Skeletal muscle tissue (tissue), 3 donors: ENCODE measurements at regions not wholly inside any gene's neighbourhood (a gene's known extent, or its start where the extent isn't known, plus 50 kb on each side); places are given as distances from the start of the nearest gene placed in this dataset.

ENCODE experiments used
- H3K27ac ChIP-seq: one replicate; pipeline ENCODE4 v1.7.0; 2013; ENCODE audit warnings: mild to moderate bottlenecking, low read depth, low read length, inconsistent platforms
- H3K27me3 ChIP-seq, 3 donors: one replicate each; pipeline ENCODE4 v1.7.0; 2013; ENCODE audit warnings: low read length in 3 of 3; ENCODE audit not compliant: control insufficient read depth in 3 of 3, insufficient read depth in 3 of 3
- H3K36me3 ChIP-seq, 3 donors: one replicate each; pipeline ENCODE4 v1.7.0; 2013; ENCODE audit warnings: low read length in 3 of 3; ENCODE audit not compliant: control insufficient read depth in 3 of 3, insufficient read depth in 3 of 3
- H3K4me1 ChIP-seq, 3 donors: one replicate each; pipeline ENCODE4 v1.7.0; 2013; ENCODE audit warnings: low read length in 3 of 3, mild to moderate bottlenecking in 3 of 3; ENCODE audit not compliant: control insufficient read depth in 3 of 3, insufficient read depth in 3 of 3
- H3K4me3 ChIP-seq, 3 donors: one replicate each; pipeline ENCODE4 v1.7.0; 2013; ENCODE audit warnings: low read length in 3 of 3
- H3K9ac ChIP-seq, 3 donors: one replicate each; pipeline ENCODE4 v1.7.0; 2013; ENCODE audit warnings: low read length in 3 of 3, mild to moderate bottlenecking in 3 of 3, moderate library complexity in 2 of 3, low read depth in 1 of 3
- H3K9me3 ChIP-seq, 3 donors: one replicate each; pipeline ENCODE4 v1.7.0; 2013; ENCODE audit warnings: low read length in 3 of 3; ENCODE audit not compliant: control insufficient read depth in 3 of 3
- donor health status: Osteomylitis.

DNA sequence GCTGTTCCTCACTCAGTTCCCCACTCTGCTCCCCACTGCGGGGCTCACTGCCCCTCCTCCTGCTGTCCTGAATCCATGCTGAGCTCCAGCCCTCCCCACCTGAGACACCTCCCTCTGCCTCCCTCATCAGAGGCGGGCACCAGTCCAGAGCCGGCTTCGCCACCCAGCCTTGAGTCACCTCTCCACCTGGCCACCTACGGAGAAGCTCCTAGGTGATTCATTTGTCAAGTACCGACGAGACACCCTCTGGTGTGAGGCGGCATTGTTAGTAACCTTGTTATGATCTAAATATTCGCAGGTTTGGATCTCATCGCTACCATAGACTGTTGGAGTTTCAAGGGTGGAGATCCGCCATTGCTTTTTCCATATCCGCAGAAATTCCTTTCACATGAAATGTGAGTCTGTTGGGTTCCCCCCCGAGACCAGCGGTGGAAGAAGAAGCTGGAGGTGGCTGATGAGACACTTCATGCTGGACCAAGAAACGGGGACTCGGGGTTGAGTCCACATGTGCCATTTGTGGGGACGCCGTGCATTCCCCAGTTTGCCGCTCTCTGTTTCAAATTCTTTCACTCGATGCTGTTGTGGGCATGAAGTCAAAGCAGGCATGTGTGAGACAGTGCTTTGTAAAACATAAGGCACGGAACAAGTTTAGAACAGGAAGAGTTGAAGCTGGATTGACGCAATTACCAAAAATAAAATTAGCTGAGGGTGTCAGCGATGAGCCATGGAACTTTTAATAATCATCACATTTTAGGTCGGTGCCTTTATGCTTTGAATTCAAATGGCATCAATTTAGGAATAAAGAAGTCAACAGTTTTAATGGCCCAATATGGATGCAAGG is 259.8 kb upstream of the HDAC4 start:
- H3K27me3 ChIP-seq = peaks cover 3 to 19% (median 12%) of the 10 kb centered on the region in 3 donors

DNA sequence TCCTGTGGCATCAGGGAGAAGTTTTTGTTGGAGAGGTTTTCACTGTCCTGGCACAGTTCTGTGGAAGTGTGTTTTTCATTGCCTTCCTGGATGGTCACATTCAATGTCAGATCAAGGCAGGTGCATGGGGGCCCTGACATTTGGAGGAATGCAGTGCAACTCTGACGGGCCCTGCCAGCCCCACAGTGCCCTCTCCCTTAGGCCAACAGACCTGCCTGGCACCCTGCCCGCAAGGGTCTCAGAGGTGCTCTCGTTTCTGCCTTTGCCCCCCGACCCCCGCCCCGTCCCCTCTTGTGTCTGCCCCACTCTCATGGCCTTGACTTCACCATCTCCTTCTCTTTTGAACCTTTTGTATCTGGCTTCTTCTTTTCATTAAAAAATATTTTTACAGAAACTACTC is 257.2 kb upstream of the HDAC4 start:
- Histone ChIP-seq H3K27me3 (peaks cover 0 to 16% (median 12%) of the 10 kb centered on the region in 3 donors), H3K9ac (no peak overlapping the region), H3K27ac (no peak overlapping the region), H3K4me3 (no peak overlapping the region), H3K4me1 (no peaks in the 10 kb centered on the region), H3K36me3 (no peaks in the 10 kb centered on the region), H3K9me3 (no peaks in the 10 kb centered on the region)

More for the DNA sequence above, 259.8 kb upstream of the HDAC4 start:
- Histone ChIP-seq H3K4me3 (no peak overlapping the region), H3K36me3 (no peaks in the 10 kb centered on the region), H3K4me1 (no peaks in the 10 kb centered on the region), H3K27ac (no peak overlapping the region), H3K9me3 (no peaks in the 10 kb centered on the region), H3K9ac (no peak overlapping the region)

DNA sequence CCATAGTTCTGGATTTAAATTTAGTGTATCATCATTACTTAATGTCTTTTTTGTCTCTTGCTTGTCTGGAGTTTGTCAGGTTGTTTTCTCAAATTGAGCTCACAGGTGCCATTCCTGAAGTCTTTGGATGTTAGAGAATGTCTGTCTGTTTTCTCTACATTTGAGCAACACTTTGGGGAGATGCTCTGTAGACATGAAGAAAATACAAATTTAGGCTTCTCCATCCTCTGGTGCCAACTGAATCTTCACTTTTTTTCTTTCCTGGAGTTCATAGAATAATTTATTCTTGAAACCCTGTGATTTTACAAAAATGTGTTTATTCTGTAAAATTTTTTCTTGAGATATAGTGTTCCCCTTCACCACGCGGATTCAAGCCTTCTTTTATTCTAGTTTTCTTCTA is 256.4 kb upstream of the HDAC4 start:
- no peak overlapping the region for H3K4me3 ChIP-seq
- no peaks in the 10 kb centered on the region for H3K36me3 ChIP-seq
- H3K27ac ChIP-seq = no peak overlapping the region
- no peaks in the 10 kb centered on the region for H3K9me3 ChIP-seq
- H3K4me1 ChIP-seq = no peaks in the 10 kb centered on the region
- peaks cover 0 to 12% (median 9%) of the 10 kb centered on the region in 3 donors for H3K27me3 ChIP-seq
- no peak overlapping the region for H3K9ac ChIP-seq

DNA sequence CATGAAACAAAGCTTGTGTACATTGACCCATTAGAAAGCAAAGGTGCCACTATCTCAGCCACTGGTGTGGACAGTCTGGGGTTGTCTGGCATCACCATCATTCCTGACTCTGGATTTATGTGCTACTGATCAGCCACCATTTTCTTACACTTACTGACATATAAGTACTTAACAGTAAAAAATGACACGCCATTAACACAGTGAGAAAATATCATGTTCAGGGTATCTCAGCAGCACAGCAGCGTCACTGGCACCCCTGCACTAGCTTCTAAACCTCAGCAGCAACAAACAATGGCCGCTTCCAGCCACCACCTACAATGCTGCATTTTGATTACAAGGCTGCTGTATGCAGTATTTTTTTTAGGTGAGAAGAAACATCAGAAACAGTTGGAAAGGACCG is 253.4 kb upstream of the HDAC4 start:
- H3K36me3 ChIP-seq = no peaks in the 10 kb centered on the region
- H3K9me3 ChIP-seq = no peaks in the 10 kb centered on the region
- H3K9ac ChIP-seq = no peak overlapping the region
- H3K27ac ChIP-seq = no peak overlapping the region
- H3K4me3 ChIP-seq = no peak overlapping the region
- H3K4me1 ChIP-seq = no peaks in the 10 kb centered on the region
- peaks cover 0 to 1% (median 0%) of the 10 kb centered on the region in 3 donors for H3K27me3 ChIP-seq

DNA sequence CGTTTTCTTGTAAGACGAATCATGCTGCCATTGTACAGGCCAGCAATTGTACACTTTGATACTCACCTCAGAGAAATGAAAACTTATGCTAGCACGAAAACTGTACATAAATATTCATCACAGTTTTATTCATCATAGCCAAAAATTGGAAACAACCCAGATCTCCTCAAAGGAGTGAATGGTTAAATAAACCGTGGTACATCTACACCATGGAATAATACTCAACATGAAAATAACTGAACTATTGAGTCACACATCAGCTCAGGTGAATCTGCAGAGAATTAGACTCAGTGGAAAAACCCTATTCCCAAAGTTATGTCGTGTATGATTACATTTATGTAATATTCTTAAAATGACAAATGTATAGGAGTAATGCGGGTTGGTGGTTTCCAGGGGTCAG is 251.0 kb upstream of the HDAC4 start:
- no peak overlapping the region for H3K4me3 ChIP-seq
- H3K27ac ChIP-seq = no peak overlapping the region
- H3K36me3 ChIP-seq = no peaks in the 10 kb centered on the region
- H3K9ac ChIP-seq = no peak overlapping the region
- no peaks in the 10 kb centered on the region for H3K9me3 ChIP-seq
- H3K4me1 ChIP-seq = no peaks in the 10 kb centered on the region
- H3K27me3 ChIP-seq = peaks cover 0 to 3% (median 0%) of the 10 kb centered on the region in 3 donors

DNA sequence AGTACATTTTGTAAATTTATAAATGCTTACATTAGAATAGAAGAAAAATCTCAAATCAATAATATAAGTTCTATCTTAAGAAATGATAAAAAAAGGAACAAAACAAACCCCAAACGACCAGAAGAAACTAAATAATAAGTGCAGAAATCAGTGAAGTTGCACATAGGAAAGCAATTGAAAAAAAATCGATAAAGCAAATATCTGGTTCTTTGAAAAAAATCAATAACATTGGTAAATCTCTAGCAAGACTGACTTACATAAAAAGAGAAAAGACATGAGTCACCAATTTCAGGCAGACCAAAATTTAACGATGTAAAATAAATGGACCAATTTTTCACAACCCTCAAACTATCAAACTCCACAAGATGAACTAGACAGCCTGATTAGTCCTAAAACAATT is 249.9 kb upstream of the HDAC4 start:
- no peak overlapping the region for H3K27ac ChIP-seq
- no peak overlapping the region for H3K9ac ChIP-seq
- H3K9me3 ChIP-seq = no peaks in the 10 kb centered on the region
- H3K27me3 ChIP-seq = peaks cover 3 to 6% (median 5%) of the 10 kb centered on the region in 3 donors
- H3K4me1 ChIP-seq = no peaks in the 10 kb centered on the region
- no peak overlapping the region for H3K4me3 ChIP-seq
- no peaks in the 10 kb centered on the region for H3K36me3 ChIP-seq

DNA sequence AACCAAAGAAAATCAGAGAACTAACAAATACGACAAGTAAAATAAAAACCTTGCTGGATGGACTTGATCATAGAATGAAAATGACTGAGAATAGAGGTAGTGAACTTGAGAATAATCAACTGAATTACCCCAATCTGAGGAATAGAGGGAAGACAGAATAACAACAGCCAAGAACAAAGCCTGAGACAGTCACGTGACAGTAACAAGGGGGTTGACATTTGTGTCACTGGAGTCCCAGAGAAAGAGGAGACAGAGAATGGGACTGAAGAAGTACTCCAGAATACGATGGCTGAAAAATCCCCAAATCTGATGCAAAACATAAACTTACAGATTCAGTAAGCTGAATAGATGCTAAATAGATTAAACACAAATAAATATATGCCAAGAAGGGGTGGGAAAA is 248.5 kb upstream of the HDAC4 start:
- Histone ChIP-seq H3K27me3 (peaks cover 3 to 8% (median 5%) of the 10 kb centered on the region in 3 donors), H3K27ac (no peak overlapping the region), H3K4me3 (no peak overlapping the region), H3K4me1 (no peaks in the 10 kb centered on the region), H3K9me3 (no peaks in the 10 kb centered on the region), H3K9ac (no peak overlapping the region), H3K36me3 (no peaks in the 10 kb centered on the region)

DNA sequence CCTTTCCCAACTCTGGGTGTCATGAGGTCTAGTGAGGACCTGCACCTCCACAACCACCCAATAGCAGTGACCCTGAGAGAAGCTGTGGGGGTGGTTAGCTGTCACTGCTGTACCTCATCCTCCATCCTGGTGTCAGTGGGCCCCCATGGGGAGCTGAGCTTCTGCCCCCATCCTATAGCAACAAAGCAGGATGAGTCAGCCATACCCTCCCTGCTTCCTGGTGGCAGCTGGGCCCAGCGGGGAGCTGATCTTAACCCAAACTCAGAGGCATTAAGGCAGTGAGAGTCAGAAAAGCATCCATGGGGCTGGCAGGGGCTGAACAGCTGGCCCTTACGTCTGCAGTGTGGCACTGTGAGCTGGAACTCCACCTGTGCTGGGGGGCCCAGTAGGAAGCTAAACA is 247.8 kb upstream of the HDAC4 start:
- no peak overlapping the region for H3K4me3 ChIP-seq
- no peak overlapping the region for H3K9ac ChIP-seq
- no peaks in the 10 kb centered on the region for H3K4me1 ChIP-seq
- no peak overlapping the region for H3K27ac ChIP-seq
- no peaks in the 10 kb centered on the region for H3K9me3 ChIP-seq
- H3K27me3 ChIP-seq = peaks cover 3 to 8% (median 5%) of the 10 kb centered on the region in 3 donors
- H3K36me3 ChIP-seq = no peaks in the 10 kb centered on the region

DNA sequence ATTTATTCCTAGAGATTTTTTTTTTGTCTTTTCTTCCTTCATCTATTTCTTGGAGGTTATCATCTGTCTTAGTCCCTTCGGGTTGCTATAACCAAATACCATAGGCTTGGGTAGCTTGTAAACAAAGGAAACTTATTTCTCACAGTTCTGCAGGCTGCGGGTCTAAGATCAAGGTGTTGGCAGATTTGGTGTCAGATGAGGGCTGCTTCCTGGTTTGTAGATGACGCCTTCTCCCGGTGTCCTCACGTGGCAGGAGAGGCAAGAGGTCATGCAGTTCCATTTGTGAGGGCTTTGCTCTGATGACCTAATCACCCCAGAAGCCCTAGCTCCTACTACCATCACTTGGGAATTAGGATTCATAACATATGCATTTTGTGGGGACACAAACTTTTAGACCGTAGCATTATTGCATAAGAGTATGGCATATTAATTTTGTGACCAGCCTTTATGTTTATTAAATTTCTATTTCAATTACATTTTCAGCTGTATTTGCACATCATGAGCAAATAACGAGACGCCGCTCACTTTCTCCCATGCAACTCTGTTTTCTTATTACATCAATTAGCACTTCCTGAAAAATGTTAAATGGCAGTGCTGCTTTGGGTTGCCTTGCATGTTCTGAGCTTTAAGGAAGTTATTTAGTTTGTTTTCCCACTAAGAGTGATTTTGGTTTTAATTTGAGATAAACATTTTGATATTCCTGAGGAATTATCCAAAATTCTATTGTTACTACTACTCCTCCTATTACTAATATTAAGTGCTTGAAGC is 246.4 kb upstream of the HDAC4 start:
- no peaks in the 10 kb centered on the region for H3K36me3 ChIP-seq
- H3K27ac ChIP-seq = no peak overlapping the region
- peaks cover 3 to 8% (median 5%) of the 10 kb centered on the region in 3 donors for H3K27me3 ChIP-seq

DNA sequence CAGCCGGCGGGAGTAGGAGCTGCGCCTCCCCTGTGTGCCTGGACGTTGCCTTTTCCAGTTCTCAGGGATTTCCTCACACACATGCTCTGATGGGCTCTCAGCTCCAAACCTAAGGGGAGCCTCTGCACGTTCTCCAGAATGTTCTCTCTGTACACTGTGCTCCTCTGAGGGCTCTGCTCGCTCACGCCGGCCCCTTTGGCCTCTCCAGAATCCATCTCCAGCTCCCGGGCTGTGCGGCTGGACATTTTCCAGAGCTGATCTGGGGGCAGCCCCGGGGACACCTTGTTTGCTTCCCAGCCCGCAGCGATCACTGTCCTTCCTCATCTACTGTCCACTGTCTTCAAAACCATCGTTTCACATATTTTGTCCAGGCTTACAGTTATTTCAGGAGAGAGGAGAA is 245.4 kb upstream of the HDAC4 start:
- H3K9ac ChIP-seq = no peak overlapping the region
- no peaks in the 10 kb centered on the region for H3K4me1 ChIP-seq
- no peaks in the 10 kb centered on the region for H3K36me3 ChIP-seq
- H3K4me3 ChIP-seq = no peak overlapping the region
- H3K9me3 ChIP-seq = no peaks in the 10 kb centered on the region
- peaks cover 3 to 8% (median 5%) of the 10 kb centered on the region in 3 donors for H3K27me3 ChIP-seq
- no peak overlapping the region for H3K27ac ChIP-seq

More for the DNA sequence above, 246.4 kb upstream of the HDAC4 start:
- Histone ChIP-seq H3K9me3 (no peaks in the 10 kb centered on the region), H3K9ac (no peak overlapping the region), H3K4me3 (no peak overlapping the region), H3K4me1 (no peaks in the 10 kb centered on the region)
